AG08396 (cell line): ENCODE measurements at regions not wholly inside any gene's neighbourhood (a gene's known extent, or its start where the extent isn't known, plus 50 kb on each side); places are given as distances from the start of the nearest gene placed in this dataset.

ENCODE experiments used
- DNase-seq: peaks from one replicate; pipeline ENCODE4 v3.0.0; 2012; ENCODE audit warnings: low spot score, mixed read lengths

GRCh38 chr2:6287406-6287805 is 578.3 kb downstream of the CMPK2 start:
- no peak for DNase-seq

- no peak for DNase-seq
These were observed 576.9 kb downstream of the CMPK2 start for GRCh38 chr2:6288791-6289190.

GRCh38 chr2:6290217-6291015 is 575.3 kb downstream of the CMPK2 start:
- no peak for DNase-seq

- no peak for DNase-seq
These were observed 570.9 kb downstream of the CMPK2 start for GRCh38 chr2:6294791-6295190.

- no peak for DNase-seq
These were observed 568.5 kb downstream of the CMPK2 start for GRCh38 chr2:6297238-6297637.

- no peak for DNase-seq
These were observed 564.3 kb downstream of the CMPK2 start for GRCh38 chr2:6301426-6301825.

GRCh38 chr2:6308986-6309385 is 556.7 kb downstream of the CMPK2 start:
- DNase-seq, result no peak

GRCh38 chr2:6309415-6310255 is 556.1 kb downstream of the CMPK2 start:
- no peak for DNase-seq

GRCh38 chr2:6310256-6311215 is 555.2 kb downstream of the CMPK2 start:
- no peak for DNase-seq

GRCh38 chr2:6312367-6312766 is 553.3 kb downstream of the CMPK2 start:
- no peak for DNase-seq

GRCh38 chr2:6314218-6314960 is 551.3 kb downstream of the CMPK2 start:
- DNase-seq, result no peak

- DNase-seq, result no peak
These were observed 540.1 kb downstream of the CMPK2 start for GRCh38 chr2:6325616-6326015.

GRCh38 chr2:6326958-6327357 is 538.7 kb downstream of the CMPK2 start:
- no peak for DNase-seq

- DNase-seq, result no peak
These were observed 528.8 kb downstream of the CMPK2 start for GRCh38 chr2:6336752-6337471.

GRCh38 chr2:6337472-6337820 is 528.3 kb downstream of the CMPK2 start:
- DNase-seq, result no peak

GRCh38 chr2:6341588-6342129 is 524.0 kb downstream of the CMPK2 start:
- DNase-seq, result no peak

- DNase-seq, result no peak
These were observed 523.3 kb downstream of the CMPK2 start for GRCh38 chr2:6342273-6342920.

- no peak for DNase-seq
These were observed 522.6 kb downstream of the CMPK2 start for GRCh38 chr2:6343076-6343475.

- DNase-seq, result no peak
These were observed 513.5 kb downstream of the CMPK2 start for GRCh38 chr2:6352247-6352646.

- peak; percentile 14 for DNase-seq
These were observed 512.7 kb downstream of the CMPK2 start for GRCh38 chr2:6352906-6353515.
